NCI-H1694 (cell line): ENCODE measurements at regions not wholly inside any gene's neighbourhood (a gene's known extent, or its start where the extent isn't known, plus 50 kb on each side); places are given as distances from the start of the nearest gene placed in this dataset.
"Not testable (repeated sequence)": the region's sequence is repeated elsewhere in the genome, so short reads cannot be mapped to it uniquely, and the experiment has no call there.

Experiments used
- DNase-seq: peaks from one replicate; lab custom pipeline; 2025; lab: John Stamatoyannopoulos, UW

- DNase-seq: no peak
These were observed 1599.7 kb downstream of the MRPL39 start for GRCh38 chr21:24007592-24007991.

GRCh38 chr21:23986987-23987386, 1620.3 kb downstream of the MRPL39 start:
- DNase-seq: no peak

- DNase-seq: no peak
These were observed 1621.1 kb downstream of the MRPL39 start for GRCh38 chr21:23986214-23986613.

DNA sequence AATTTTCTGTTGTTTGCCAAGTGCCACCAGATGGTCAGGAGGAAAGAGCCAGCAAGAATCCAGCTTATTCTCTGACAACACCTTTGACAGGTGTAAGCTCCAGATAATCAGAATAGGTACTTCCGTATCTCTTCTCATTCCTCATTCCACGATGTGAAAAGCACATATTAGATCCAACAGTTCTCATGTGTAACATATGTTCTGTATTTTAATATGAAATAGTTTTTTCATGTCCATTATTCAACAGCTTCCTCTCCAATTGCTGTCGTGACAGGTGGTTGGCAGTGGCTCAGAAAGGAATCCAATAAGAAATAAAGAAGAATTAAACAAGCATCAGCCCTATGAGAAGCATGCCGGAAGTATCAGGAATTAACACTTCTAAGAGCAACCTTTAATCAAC, 1624.7 kb downstream of the MRPL39 start:
- DNase-seq: no peak

DNA sequence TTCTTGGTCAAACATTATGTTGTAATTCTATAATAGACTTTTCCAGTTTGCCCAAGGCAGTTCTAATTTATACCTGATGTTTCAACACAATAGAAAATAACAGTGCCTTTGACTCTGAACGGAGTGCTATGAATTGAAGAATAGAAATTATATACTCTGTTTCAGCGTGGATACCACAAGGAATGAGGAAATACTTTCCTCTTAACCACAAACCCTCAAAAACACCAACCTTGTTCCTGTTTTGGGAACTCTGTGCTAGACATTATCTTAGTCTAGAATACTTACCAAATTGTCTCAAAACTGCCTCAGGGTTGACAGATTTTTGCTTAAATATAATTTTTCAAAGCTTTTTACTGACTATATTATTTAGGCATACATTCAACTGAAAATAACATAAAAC, 1629.3 kb downstream of the MRPL39 start:
- no peak for DNase-seq

DNA sequence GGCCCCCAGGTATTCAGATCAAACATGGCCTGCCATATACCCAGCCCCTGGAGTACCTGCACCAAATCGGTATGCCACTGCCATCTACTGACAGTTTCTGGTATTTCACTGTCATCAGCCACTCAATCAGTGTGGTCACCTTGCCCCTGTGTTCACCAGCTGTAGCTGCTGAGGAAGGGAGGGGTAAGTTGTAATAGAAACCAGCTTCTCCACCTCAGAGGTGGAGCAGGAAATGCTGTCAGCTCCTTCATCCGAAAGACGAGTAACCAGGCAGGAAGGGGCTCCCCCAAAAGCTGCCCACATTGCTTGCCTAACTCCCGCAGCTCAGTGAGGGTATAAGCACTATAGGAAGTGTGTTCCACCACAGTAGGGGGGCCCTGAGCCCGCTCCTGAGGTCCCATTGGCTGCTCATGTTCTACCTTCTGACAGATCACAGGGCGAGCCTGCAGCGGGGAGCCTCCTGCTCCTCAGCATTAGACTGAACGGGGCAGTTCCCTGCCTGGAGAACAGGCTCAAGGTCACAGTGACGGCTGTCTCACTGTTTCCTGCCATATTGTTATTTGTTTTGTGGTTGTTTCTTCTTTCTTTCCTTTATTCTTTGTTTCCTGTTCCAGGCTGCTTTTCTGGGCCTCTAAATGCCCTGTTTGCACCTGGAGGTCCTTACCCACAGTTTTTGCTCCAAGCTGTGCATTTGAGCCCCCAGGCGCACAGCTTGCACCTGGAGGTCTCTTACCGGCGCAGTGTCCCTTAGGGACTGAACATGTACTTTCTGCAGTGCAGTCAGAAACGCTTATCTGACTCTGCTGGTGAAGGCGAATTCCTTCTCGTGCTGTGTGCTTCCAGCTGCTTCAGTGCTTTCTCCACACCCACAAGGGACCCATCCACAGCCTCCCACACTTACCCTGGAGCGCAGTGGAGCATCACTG, 1638.3 kb downstream of the MRPL39 start:
- DNase-seq: peak; percentile 68

DNA sequence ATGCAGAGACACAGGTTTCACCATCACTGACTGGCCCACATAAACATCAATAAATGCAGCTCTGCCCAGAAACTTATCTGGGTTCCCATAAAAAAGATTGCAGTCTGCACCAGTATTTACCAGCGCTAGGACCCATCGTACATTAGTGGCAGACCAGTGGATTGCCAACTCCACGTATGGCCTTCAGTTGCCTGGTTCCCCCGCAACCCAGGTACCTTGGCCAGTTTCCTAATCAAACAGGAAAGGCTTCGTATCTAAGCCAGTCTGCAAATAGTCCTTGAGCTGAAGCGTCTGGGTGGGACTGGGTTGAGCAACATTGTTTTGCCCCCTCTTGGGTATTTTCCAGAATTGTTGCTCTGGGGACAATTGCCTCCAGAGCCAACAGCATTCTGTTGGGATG, 1639.3 kb downstream of the MRPL39 start:
- DNase-seq: no peak

GRCh38 chr21:23963454-23963853, 1643.8 kb downstream of the MRPL39 start:
- DNase-seq: no peak

DNA sequence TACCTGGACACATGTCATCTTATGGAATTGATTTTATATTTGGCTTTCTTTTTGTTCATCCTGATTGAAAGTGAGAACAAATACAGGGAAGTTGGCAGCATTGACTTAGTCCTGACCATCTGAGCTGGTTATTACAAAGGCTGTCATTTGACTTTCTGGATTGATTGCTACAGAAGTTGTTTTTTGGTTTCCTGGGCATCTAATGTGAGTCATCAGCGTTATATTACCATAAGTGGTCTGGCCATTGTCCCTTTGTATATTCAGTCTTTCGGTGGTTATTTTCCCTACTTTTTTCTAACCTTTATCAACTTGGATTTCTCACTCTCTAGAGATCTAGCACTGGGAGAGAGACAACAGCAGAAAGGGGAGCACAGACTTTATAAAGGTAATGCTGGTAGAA, 1646.5 kb downstream of the MRPL39 start:
- DNase-seq: no peak

DNA sequence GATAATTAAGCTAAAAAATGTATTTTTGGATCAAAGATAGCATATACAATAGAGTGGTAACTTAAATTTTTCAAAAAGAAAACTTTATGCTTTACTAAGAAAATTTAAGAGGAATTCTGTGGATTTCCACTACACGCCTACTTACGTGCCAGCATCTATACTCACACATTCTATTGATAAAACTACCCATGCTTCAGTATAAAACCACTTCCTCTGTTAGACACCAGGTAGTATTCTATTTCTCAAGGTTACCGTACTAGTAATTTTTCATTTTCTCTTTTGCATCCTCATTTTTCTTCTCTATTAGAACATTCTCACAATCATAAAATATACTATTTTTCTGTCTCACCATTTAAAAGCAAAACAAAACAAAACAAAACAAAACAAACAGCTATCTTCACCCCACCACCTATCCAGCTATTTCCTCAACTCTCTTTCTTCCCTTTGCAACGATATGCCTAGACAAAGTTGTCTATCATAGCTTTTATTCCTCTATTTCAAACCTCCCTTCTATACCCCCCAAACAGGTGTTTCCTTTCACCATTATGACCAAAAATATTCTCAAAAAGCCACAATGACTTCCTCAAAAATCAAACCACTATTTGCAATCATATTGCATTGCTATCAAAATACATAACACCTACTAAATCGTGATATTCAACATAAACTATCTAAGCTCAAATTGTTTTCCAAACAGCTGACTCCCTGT, 1652.0 kb downstream of the MRPL39 start:
- no peak for DNase-seq

DNA sequence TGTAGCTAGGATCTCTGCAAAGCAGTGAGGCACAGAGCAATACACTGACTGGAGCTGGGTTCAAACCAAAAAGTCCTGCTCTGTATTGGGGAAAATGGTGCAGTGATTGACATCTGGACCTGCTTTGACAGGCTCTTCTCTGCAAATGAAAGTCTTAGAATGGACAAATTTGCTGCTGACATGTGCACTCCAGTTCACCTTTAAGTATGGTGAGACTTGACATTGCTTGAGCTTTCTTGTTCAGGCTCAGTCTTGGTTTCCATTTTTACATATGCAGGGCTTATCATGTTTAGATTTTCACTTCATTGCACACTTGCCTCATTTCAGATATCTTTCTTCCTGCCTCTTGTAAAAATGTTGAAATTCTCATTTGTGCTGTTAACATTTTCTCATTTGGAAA, 1655.0 kb downstream of the MRPL39 start:
- no peak for DNase-seq

- no peak for DNase-seq
These were observed 1656.0 kb downstream of the MRPL39 start for GRCh38 chr21:23951251-23951650.

- no peak for DNase-seq
These were observed 1656.9 kb downstream of the MRPL39 start for GRCh38 chr21:23950344-23950743.

DNA sequence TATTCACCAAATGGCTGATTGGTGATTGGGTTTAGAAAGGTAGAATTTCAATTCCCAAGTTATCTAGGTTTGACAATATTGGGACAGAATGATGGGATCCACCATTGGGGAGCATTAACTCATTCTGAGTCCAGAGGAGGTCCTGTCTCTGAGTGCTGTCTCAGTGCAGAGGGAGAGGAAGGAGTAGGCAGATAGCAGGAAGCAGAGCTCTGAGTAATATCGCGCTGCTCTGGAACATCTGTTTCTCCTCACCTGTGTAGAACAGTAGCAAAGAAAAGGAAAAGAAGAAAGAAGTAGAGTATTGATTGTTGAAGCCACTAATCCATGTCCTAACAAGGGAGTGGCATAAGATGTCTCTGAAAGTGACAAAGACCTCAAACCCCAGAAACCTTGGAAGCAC, 1657.8 kb downstream of the MRPL39 start:
- no peak for DNase-seq

GRCh38 chr21:23939369-23940065, 1667.8 kb downstream of the MRPL39 start:
- no peak for DNase-seq

- DNase-seq: no peak
These were observed 1670.3 kb downstream of the MRPL39 start for GRCh38 chr21:23936991-23937390.

DNA sequence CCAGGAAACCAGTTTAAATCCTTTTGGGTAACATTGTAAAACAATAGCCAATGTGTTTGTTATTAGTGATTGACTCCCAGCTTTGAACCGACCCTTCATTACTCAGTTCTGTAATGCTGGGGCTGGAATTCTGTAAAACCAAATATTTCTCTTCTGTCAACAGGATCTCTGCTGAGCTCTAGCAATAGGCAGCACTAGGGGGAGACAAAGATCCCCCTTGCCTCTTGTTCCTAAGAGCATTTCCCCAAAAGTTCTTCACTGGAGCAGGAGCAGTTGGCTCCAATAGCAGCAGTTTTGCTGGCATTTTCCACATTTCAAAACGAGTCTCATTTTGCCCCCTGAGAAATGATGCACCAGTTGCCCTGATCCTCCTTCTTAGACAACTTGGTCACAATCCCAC, 1671.1 kb downstream of the MRPL39 start:
- peak; percentile 35 for DNase-seq

- no peak for DNase-seq
These were observed 1676.7 kb downstream of the MRPL39 start for GRCh38 chr21:23930565-23930964.

- not testable (repeated sequence) for DNase-seq
These were observed 1680.9 kb downstream of the MRPL39 start for GRCh38 chr21:23926430-23926829.

GRCh38 chr21:23921670-23922418, 1685.4 kb downstream of the MRPL39 start:
- no peak for DNase-seq

GRCh38 chr21:23900727-23901126, 1706.6 kb downstream of the MRPL39 start:
- no peak for DNase-seq

DNA sequence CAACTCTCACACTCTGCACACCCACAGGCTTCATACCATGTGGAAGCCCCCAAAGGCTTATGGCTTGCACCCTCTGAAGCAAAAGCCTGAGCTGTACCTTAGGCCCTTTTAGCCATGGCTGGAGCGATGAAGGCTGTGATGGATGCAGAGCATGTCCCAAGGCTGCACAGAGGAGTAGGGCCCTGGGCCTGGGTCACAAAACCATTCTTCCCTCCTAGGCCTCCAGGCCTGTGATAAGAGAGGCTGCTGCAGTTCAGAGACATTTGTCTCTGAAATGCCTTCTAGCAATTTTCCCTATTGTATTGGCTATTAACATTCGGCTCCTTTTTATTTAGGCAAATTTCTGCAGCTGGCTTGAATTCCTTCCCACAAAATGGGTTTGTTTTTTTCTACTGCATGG, 1707.7 kb downstream of the MRPL39 start:
- no peak for DNase-seq
